ENCODE measurements at regions not wholly inside any gene's neighbourhood (a gene's known extent, or its start where the extent isn't known, plus 50 kb on each side); places are given as distances from the start of the nearest gene placed in this dataset.

- no peak for TF ChIP-seq GATA2 (IDR thresholded peaks at IDR 0.05; ENCODE audit: low read depth, low read length)
- TF ChIP-seq GATA3 (IDR thresholded peaks at IDR 0.05; ENCODE audit: low read depth, low read length), result no peak
Observed at GRCh38 chr6:56891754-56892153, 63.2 kb upstream of the BEND6 start.
